H7 (cell line): ENCODE measurements at regions not wholly inside any gene's neighbourhood (a gene's known extent, or its start where the extent isn't known, plus 50 kb on each side); places are given as distances from the start of the nearest gene placed in this dataset.
"Not testable (repeated sequence)": the region's sequence is repeated elsewhere in the genome, so short reads cannot be mapped to it uniquely, and the experiment has no call there.

ENCODE experiments used
- DNase-seq: peaks from one replicate; pipeline ENCODE4 v3.0.0; 2012
- H3K27me3 ChIP-seq: 2 replicates; pipeline ENCODE4 v1.6.0; 2011; ENCODE audit warnings: mild to moderate bottlenecking, low read length; ENCODE audit not compliant: control insufficient read depth, insufficient read depth
- H3K36me3 ChIP-seq: replicated peaks from 2 replicates; pipeline ENCODE4 v1.5.1; 2011; ENCODE audit warnings: low read length; ENCODE audit not compliant: control insufficient read depth, insufficient read depth
- H3K4me3 ChIP-seq: 2 replicates; pipeline ENCODE4 v1.5.1; 2011; ENCODE audit warnings: low read depth, mild to moderate bottlenecking, control low read depth, low read length, moderate library complexity; ENCODE audit not compliant: insufficient read depth

DNA sequence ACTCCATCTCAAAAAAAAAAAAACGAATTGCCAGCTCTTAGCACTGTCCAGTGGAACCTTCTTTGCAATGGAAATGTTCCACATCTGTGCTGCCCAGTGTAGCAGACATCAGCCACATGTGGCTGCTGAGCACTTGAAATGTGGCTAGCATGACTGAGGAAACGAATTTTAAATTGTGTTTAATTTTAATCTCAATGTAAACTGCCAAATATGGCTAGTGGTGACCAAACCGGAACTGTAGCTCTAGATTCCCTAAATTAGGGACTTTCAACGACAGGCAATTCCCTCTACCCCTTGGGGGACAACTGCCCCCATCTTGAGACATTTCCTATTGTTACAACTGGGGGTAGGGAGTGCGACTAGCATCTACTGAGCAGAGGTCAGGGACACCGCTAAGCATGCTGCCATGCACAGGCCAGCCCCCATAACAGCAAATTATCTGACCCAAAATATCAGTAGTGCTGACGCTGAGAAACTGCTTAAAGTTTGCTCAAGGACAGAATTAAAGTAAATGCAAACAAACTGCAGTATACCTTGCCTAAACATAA lies 52.4 kb upstream of the PDPR start:
- not testable (repeated sequence) for H3K27me3 ChIP-seq, H3K36me3 ChIP-seq, DNase-seq, H3K4me3 ChIP-seq

DNA sequence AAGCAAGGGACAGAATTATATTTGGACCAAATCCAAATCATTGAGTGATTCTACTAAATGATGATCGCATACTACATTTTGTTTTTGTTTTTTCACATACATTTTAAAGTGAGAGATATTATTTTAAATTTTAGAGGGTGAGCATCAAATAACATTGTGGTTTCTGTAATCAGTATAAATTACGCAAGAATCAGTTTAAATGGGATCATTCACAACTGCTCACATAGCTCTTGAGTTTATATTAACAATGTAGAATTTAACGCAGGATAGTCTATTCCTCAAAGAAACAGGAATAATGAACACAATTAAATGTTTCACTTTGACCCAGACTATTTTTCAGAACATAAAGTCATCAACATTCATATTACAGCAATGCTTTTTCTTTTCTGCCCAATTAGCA lies 51.2 kb upstream of the PDPR start:
- not testable (repeated sequence) for H3K27me3 ChIP-seq, H3K4me3 ChIP-seq, DNase-seq, H3K36me3 ChIP-seq
